ENCODE measurements at regions not wholly inside any gene's neighbourhood (a gene's known extent, or its start where the extent isn't known, plus 50 kb on each side); places are given as distances from the start of the nearest gene placed in this dataset.

- H2AFZ ChIP-seq (ENCODE audit: low read length): no peak overlapping the region
- no peak overlapping the region for H3K4me2 ChIP-seq (ENCODE audit: low read length)
- no peak overlapping the region for H3K4me3 ChIP-seq (ENCODE audit: low read depth, low read length, poor library complexity, severe bottlenecking)
- TF ChIP-seq EZH2phosphoT487 (IDR thresholded peaks at IDR 0.05; ENCODE audit: borderline replicate concordance, low read depth, low read length): no peak
- no peak for TF ChIP-seq CTCF (conservative IDR thresholded peaks at IDR 0.05; ENCODE audit: low read length)
- no peaks in the 10 kb centered on the region for H3K9me3 ChIP-seq (ENCODE audit: low read length)
- no peaks in the 10 kb centered on the region for H3K4me1 ChIP-seq (ENCODE audit: insufficient read depth, low read length, poor library complexity, severe bottlenecking)
- H4K20me1 ChIP-seq (ENCODE audit: insufficient read depth, low read length): no peaks in the 10 kb centered on the region
- intact Hi-C loops (cut with micrococcal nuclease; ENCODE audit: unreplicated experiment): no loop called here
- CTCF ChIA-PET (ENCODE audit: unreplicated experiment): no interaction called here
- H3K36me3 ChIP-seq (ENCODE audit: insufficient read depth, low read length): no peaks in the 10 kb centered on the region
- H3K79me2 ChIP-seq (ENCODE audit: insufficient read depth, low read depth, low read length): no peaks in the 10 kb centered on the region
- POLR2A ChIA-PET: no interaction called here
- H3K9me2 ChIP-seq (ENCODE audit: insufficient read depth, low read length): no peaks in the 10 kb centered on the region
- DNase-seq (ENCODE audit: low spot score): no peak
- no TSS peak for BruUV-seq (replicated peaks)
- H3K27ac ChIP-seq (ENCODE audit: low read depth, low read length, poor library complexity, severe bottlenecking): no peak overlapping the region
Measured at GRCh38 chr15:39228889-39229288, 352.0 kb upstream of the THBS1 start.

- no peaks in the 10 kb centered on the region for H3K9me3 ChIP-seq (ENCODE audit: low read length)
- H3K4me1 ChIP-seq (ENCODE audit: insufficient read depth, low read length, poor library complexity, severe bottlenecking): no peaks in the 10 kb centered on the region
- ChIA-PET CTCF (ENCODE audit: unreplicated experiment) (no interaction called here), POLR2A (no interaction called here)
- H3K36me3 ChIP-seq (ENCODE audit: insufficient read depth, low read length): no peaks in the 10 kb centered on the region
- H3K79me2 ChIP-seq (ENCODE audit: insufficient read depth, low read depth, low read length): no peaks in the 10 kb centered on the region
- TF ChIP-seq CTCF (conservative IDR thresholded peaks at IDR 0.05; ENCODE audit: low read length) (no peak), EZH2phosphoT487 (IDR thresholded peaks at IDR 0.05; ENCODE audit: borderline replicate concordance, low read depth, low read length) (no peak)
- H4K20me1 ChIP-seq (ENCODE audit: insufficient read depth, low read length): no peaks in the 10 kb centered on the region
- no peak overlapping the region for H3K4me2 ChIP-seq (ENCODE audit: low read length)
- H3K27ac ChIP-seq (ENCODE audit: low read depth, low read length, poor library complexity, severe bottlenecking): no peak overlapping the region
- intact Hi-C loops (cut with micrococcal nuclease; ENCODE audit: unreplicated experiment): no loop called here
- BruUV-seq (replicated peaks): no TSS peak
- no peak overlapping the region for H3K4me3 ChIP-seq (ENCODE audit: low read depth, low read length, poor library complexity, severe bottlenecking)
- H3K9me2 ChIP-seq (ENCODE audit: insufficient read depth, low read length): no peaks in the 10 kb centered on the region
- no peak overlapping the region for H2AFZ ChIP-seq (ENCODE audit: low read length)
- no peak for DNase-seq (ENCODE audit: low spot score)
Measured at GRCh38 chr15:39230205-39230907, 350.5 kb upstream of the THBS1 start.

- no peak overlapping the region for H3K27ac ChIP-seq (ENCODE audit: low read depth, low read length, poor library complexity, severe bottlenecking)
- no peak overlapping the region for H2AFZ ChIP-seq (ENCODE audit: low read length)
- H3K9me2 ChIP-seq (ENCODE audit: insufficient read depth, low read length): no peaks in the 10 kb centered on the region
- no TSS peak for BruUV-seq (replicated peaks)
- H3K4me1 ChIP-seq (ENCODE audit: insufficient read depth, low read length, poor library complexity, severe bottlenecking): no peaks in the 10 kb centered on the region
- no peak overlapping the region for H3K4me3 ChIP-seq (ENCODE audit: low read depth, low read length, poor library complexity, severe bottlenecking)
- H3K4me2 ChIP-seq (ENCODE audit: low read length): no peak overlapping the region
- no peaks in the 10 kb centered on the region for H3K36me3 ChIP-seq (ENCODE audit: insufficient read depth, low read length)
- ChIA-PET CTCF (ENCODE audit: unreplicated experiment) (no interaction called here), POLR2A (no interaction called here)
- H3K9me3 ChIP-seq (ENCODE audit: low read length): no peaks in the 10 kb centered on the region
- TF ChIP-seq CTCF (conservative IDR thresholded peaks at IDR 0.05; ENCODE audit: low read length) (no peak), EZH2phosphoT487 (IDR thresholded peaks at IDR 0.05; ENCODE audit: borderline replicate concordance, low read depth, low read length) (no peak)
- no peak for DNase-seq (ENCODE audit: low spot score)
- intact Hi-C loops (cut with micrococcal nuclease; ENCODE audit: unreplicated experiment): no loop called here
- H4K20me1 ChIP-seq (ENCODE audit: insufficient read depth, low read length): no peaks in the 10 kb centered on the region
- no peaks in the 10 kb centered on the region for H3K79me2 ChIP-seq (ENCODE audit: insufficient read depth, low read depth, low read length)
Measured at GRCh38 chr15:39230908-39231285, 350.0 kb upstream of the THBS1 start.

Data from OCI-LY7 (cell line).